T1000 (cell line): ENCODE measurements at regions not wholly inside any gene's neighbourhood (a gene's known extent, or its start where the extent isn't known, plus 50 kb on each side); places are given as distances from the start of the nearest gene placed in this dataset.

Experiments used
- DNase-seq: peaks from one replicate; lab custom pipeline; 2025; ENCODE audit warnings: mixed read lengths; lab: John Stamatoyannopoulos, UW

GRCh38 chr14:47846008-47846407 is 170.6 kb upstream of the MDGA2 start:
- no peak for DNase-seq

DNA sequence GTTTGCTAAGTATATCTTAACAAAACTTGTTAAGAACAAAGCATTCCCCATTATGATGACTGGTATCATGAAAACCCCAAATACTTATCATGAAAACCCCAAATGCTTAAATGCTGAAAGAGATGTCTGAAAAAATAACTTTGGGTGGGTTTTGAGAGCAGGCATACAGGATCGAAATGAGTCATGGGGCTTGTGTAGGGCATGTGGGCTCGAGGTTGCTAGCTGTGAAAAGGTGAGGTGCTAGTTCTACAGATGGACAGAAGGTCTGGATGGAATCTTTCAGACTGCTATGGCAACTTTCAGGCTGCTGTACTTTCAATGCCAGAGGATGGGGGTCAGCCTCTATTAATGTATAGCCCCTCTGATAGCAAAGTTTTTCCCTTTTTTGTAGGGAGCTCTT is 167.8 kb upstream of the MDGA2 start:
- no peak for DNase-seq

DNA sequence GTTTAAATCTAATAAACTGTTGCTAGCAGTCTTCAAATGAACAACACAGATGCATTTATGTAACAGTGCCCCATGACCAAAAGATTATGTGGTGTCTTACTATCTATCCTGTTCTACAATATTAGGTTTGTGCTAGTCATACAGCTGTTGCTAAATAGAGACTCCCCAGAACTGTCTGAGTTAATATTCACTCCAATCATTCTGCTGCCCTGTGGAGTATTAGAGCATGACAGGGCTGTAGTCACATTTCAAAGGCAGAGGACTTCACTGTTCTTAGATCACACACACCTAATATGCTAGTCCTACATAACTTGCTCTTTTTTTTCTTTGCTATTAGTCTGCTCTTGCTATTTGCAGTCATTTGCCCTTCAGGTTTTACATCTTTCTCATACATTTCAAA is 157.6 kb upstream of the MDGA2 start:
- DNase-seq: no peak

- DNase-seq: no peak
Measured at GRCh38 chr14:47826809-47827208, 151.4 kb upstream of the MDGA2 start.

DNA sequence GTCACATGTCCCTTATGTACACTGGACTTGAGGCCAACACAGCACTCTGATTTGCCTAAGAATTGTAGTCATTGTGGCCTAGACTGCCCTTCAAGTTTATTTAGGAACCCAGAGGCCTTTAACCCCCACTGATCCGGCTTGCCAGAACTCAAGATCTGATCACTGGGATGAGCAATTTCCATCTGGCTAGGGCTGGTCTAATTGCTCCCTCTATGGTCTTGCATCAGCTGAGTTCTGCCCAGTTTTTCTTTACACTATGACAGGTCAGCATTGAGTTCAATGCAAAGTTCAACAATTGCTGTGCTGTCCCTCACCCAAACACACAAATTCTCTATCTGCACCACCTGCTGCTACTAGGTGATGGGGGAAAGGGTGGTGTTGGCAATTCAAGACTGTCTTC is 146.9 kb upstream of the MDGA2 start:
- DNase-seq: no peak

DNA sequence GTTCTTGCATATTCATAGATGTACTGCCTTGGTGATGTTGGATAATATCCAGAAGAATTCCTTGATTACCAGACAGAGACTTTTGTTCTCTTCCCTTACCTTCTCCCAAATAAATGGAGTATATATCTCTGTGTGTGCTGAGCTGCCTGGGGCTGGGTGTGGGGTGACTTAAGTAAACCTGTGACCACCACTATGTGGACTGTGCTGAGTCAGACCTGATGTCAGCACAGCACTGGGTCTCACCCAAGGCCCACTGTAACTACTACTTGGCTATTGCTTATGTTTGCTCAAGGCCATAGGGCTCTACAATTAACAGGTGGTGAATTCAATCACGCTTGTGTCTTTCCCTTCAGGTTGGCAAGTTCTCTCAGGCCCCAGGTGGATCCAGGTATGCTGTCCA is 145.7 kb upstream of the MDGA2 start:
- no peak for DNase-seq

GRCh38 chr14:47790477-47790876 is 115.1 kb upstream of the MDGA2 start:
- no peak for DNase-seq

DNA sequence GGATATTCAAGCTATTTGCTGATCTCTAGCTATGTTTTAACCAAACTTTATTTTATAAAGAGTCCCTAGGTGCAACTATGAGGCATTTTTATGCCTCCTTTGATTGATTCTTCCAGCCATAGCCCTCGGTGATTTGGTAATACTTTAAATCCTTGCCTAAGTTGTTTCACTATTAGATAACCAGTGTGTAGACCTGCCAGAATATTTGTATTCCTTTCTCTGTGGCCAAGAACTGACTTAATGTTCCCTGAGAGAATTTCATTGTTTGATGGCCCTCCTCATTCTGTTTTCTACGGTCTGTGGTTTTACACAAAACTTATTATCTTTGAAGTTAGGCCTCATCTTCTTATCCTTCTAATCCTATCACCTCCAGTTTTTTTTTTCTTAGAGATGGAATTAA is 109.7 kb upstream of the MDGA2 start:
- DNase-seq: no peak

GRCh38 chr14:47778631-47779030 is 103.2 kb upstream of the MDGA2 start:
- DNase-seq: no peak

- no peak for DNase-seq
Measured at GRCh38 chr14:47772652-47773051, 97.2 kb upstream of the MDGA2 start.

DNA sequence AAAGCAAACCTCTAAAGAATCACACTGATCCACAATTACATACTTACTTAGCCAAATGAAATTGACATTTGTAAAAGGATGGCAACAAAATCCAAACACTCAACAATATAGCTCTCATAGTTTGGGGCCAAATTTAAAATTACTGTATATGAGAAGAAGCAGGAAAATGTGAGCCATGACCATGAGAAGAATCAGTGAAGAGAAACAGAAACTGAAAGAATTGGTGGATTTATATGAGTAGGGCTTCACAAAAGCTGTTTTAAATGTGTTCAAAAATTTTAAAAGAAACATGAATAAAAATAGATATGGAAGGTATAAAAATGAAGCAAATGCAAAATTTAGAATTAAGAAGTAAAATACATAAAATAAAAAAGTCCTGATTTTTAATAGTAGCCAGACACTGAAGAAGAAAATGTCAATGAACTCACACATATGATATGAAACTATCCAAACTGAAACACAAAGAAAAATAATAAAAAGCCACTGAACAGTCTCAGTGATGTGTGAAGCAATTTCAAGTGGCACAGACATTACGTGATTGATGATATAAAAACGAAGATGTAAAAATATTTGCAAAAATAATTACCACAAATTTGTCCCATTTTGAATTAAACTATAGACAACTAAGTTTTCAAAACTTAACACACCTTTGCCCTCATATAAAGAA is 87.9 kb upstream of the MDGA2 start:
- no peak for DNase-seq

DNA sequence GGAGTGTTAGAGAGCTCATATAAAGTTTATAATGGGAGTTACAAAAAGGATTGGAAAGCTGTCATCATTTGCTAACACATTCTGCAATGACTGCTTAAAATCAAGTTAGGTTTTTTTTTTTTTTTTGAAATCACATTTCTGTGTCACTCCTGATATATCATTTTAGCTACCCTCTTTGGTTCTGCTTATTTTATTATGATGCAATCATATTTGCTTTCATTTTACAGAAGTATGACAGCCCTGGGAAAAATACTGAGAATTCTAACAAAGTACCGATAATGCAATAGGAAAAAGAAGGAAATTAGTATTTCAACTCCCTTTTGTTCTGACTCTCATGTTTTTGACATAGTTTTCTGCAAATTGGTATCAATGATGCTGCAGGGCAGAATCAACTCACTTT is 71.6 kb upstream of the MDGA2 start:
- no peak for DNase-seq

DNA sequence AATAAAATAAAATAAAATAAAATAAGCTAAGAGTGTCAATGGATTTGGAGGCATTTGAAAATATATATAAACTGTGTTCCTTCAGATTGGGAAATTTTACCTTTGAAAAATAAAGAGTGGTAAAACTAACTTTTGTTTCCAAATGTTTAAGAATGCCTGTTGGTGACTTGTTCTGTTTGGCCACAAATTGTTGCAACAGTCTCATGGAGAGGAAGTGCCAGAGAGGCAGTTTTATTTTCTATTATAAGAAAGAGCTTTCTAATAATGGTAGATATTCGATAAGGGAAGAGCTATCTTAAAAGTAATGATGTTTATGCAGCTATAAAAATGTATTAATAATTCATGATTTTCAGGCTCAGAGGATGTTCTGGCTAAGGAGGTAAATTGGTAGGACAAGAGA is 68.8 kb upstream of the MDGA2 start:
- no peak for DNase-seq

DNA sequence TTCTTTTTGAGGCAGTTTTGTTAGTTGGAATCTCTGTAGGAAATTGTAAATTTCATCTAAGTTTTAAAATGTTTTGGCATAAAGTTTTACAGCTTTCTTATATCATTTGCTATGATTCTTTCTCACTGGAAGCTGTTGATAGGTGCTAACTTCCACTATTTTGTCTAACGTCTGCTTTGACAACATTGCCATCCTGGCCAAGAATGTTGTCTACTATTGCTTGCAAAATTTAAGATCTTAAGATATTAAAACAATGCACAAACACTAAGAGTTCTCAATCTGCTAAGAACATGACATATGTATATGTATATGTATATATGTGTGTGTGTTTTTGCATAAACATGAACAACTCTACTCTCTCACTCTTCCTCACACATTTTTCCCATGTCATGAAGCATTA is 64.1 kb upstream of the MDGA2 start:
- no peak for DNase-seq

DNA sequence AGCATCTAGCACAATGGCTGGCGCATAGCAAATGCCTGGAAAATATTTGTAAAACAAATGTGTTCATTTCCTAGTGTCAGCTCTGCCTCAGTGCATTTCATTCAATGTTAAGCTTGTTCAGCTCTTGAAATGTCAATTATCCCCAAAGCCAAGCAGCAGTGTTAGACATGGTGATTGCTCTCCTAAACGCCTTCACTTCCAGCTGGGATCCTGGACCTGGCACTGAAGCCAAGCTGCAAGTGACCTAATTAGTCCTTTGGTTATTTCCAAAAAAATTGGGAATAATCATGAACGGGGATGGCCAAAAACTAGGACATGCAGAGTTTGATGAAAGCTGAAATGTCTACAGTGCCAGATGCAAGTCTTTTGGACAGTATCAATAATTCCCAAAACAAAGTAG is 54.9 kb upstream of the MDGA2 start:
- DNase-seq: no peak
